ENCODE measurements at regions not wholly inside any gene's neighbourhood (a gene's known extent, or its start where the extent isn't known, plus 50 kb on each side); places are given as distances from the start of the nearest gene placed in this dataset.

- DNase-seq (no peak), ATAC-seq (no peak)
- no peaks in the 10 kb centered on the region for H3K36me3 ChIP-seq
- H3K4me3 ChIP-seq, result no peak overlapping the region
- TF ChIP-seq POLR2A (IDR thresholded peaks at IDR 0.05), result no peak
- no peaks in the 10 kb centered on the region for H3K27me3 ChIP-seq
- H3K27ac ChIP-seq, result no peak overlapping the region
- in situ Hi-C loops (cut with MboI; ENCODE audit: low sequenced_read_pairs in 4 of 4), result no loop called here
- intact Hi-C loops (cut with DNase I; ENCODE audit: low total_unique reads), result no loop called here
- H3K4me1 ChIP-seq, result no peaks in the 10 kb centered on the region
- no peaks in the 10 kb centered on the region for H3K9me3 ChIP-seq
Measured at GRCh38 chr3:66604481-66604880, 103.7 kb upstream of the LRIG1 start.

DNA sequence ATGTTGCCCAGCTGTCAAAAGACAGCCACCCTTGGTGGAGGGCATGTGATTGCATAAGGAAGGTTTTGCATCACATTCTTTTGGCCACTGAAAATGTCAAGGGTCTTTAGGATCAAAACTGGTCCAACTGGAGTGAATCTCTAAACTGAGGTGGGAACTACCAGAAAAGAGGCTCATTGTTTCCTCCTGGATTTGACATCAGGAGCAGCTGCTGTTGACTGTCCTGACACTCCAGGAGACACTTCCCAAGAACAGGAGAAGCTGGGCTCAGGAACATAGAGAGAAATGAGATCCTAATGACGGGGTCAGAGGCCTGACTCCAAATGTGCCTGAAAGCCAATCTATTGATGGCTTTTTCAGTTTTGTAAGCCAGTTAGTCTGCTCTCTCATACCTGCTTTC lies 105.3 kb upstream of the LRIG1 start:
- in situ Hi-C loops (cut with MboI; ENCODE audit: low sequenced_read_pairs in 4 of 4) (no loop called here), intact Hi-C loops (cut with DNase I; ENCODE audit: low total_unique reads) (no loop called here)
- TF ChIP-seq POLR2A (IDR thresholded peaks at IDR 0.05) (no peak), CTCF (IDR thresholded peaks at IDR 0.05 in 4 of 5, conservative IDR thresholded peaks at IDR 0.05 in 1 of 5) (no peak)
- no peaks in the 10 kb centered on the region for H3K9me3 ChIP-seq
- no peaks in the 10 kb centered on the region for H3K36me3 ChIP-seq
- no peak overlapping the region for H3K27ac ChIP-seq
- DNase-seq, result no peak
- H3K4me3 ChIP-seq, result no peak overlapping the region
- H3K4me1 ChIP-seq, result no peaks in the 10 kb centered on the region
- H3K27me3 ChIP-seq, result no peaks in the 10 kb centered on the region
- no peak for ATAC-seq

GRCh38 chr3:66606868-66607267 lies 106.0 kb upstream of the LRIG1 start:
- DNase-seq (no peak), ATAC-seq (no peak)
- intact Hi-C loops (cut with DNase I; ENCODE audit: low total_unique reads) (no loop called here), in situ Hi-C loops (cut with MboI; ENCODE audit: low sequenced_read_pairs in 4 of 4) (no loop called here)
- no peaks in the 10 kb centered on the region for H3K9me3 ChIP-seq
- no peak overlapping the region for H3K27ac ChIP-seq
- TF ChIP-seq CTCF (IDR thresholded peaks at IDR 0.05 in 4 of 5, conservative IDR thresholded peaks at IDR 0.05 in 1 of 5) (no peak), POLR2A (IDR thresholded peaks at IDR 0.05) (no peak)
- H3K4me3 ChIP-seq, result no peak overlapping the region
- no peaks in the 10 kb centered on the region for H3K27me3 ChIP-seq
- no peaks in the 10 kb centered on the region for H3K4me1 ChIP-seq
- H3K36me3 ChIP-seq, result no peaks in the 10 kb centered on the region

DNA sequence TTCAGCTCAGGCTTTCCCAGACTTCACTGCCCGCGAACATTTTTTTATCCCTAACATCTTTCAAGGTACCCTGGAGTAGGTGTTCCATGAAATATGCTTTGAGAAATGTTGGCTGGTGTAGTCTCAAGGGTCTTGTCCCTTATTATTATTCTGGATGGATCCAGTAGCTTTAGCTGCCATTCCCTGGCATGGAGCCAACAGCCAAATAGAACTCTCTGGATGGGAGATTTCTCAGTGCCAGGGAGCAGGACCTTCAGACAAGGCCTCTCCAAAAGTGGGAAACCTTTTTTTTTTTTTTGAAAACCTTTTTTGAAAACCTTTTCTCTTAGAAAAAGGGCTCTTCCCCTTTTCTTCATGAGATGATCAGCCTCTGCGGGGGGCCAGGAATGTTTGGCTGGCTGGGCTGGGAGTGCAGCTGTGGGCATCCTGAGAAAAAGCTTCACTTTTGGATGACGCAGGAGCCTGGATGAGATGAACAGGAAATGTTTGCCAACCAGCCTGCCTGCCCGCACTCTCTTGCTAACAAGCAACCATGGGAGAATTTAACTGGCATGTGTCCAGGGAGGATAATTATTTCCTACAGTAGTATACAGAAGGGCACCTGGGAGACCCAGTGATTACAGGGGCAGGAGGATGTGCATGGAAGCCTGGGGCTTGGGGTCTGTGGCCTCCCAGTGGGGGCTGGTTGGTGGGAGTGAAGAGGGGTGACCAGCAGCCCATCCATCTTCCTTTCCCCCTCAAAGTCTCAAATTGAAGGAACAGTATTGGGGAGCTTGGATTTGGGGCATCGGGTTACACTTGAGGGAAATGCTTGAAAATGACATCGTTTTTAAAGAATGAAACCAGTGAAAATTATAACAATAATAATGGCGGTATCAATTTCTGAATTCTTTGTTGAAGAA lies 109.1 kb upstream of the LRIG1 start:
- Histone ChIP-seq H3K4me1 (no peaks in the 10 kb centered on the region), H3K4me3 (no peak overlapping the region), H3K36me3 (no peaks in the 10 kb centered on the region), H3K27ac (no peak overlapping the region), H3K27me3 (no peaks in the 10 kb centered on the region), H3K9me3 (no peaks in the 10 kb centered on the region)
- TF ChIP-seq CTCF (IDR thresholded peaks at IDR 0.05 in 4 of 5, conservative IDR thresholded peaks at IDR 0.05 in 1 of 5), result no peak
- no peak for TF ChIP-seq POLR2A (IDR thresholded peaks at IDR 0.05)
- in situ Hi-C loops (cut with MboI; ENCODE audit: low sequenced_read_pairs in 4 of 4) (no loop called here), intact Hi-C loops (cut with DNase I; ENCODE audit: low total_unique reads) (no loop called here)
- ATAC-seq (no peak), DNase-seq (peak in 1 of 2 donors; percentile 13)

GRCh38 chr3:66610562-66610909 lies 109.7 kb upstream of the LRIG1 start:
- ATAC-seq, result no peak
- H3K9me3 ChIP-seq, result no peaks in the 10 kb centered on the region
- in situ Hi-C loops (cut with MboI; ENCODE audit: low sequenced_read_pairs in 4 of 4) (no loop called here), intact Hi-C loops (cut with DNase I; ENCODE audit: low total_unique reads) (no loop called here)
- H3K36me3 ChIP-seq, result no peaks in the 10 kb centered on the region
- no peak overlapping the region for H3K27ac ChIP-seq
- no peaks in the 10 kb centered on the region for H3K27me3 ChIP-seq
- TF ChIP-seq POLR2A (IDR thresholded peaks at IDR 0.05) (no peak), CTCF (IDR thresholded peaks at IDR 0.05 in 4 of 5, conservative IDR thresholded peaks at IDR 0.05 in 1 of 5) (no peak)
- no peak for DNase-seq
- no peaks in the 10 kb centered on the region for H3K4me1 ChIP-seq
- H3K4me3 ChIP-seq, result no peak overlapping the region

Data from gastrocnemius medialis (tissue), 4 donors.